Transverse colon (tissue), 4 donors: ENCODE measurements at regions not wholly inside any gene's neighbourhood (a gene's known extent, or its start where the extent isn't known, plus 50 kb on each side); places are given as distances from the start of the nearest gene placed in this dataset.

Experiments
- EP300 ChIP-seq: sonication (generic); formaldehyde crosslinking; IDR thresholded peaks from one replicate; pipeline ENCODE4 v1.6.1; 2017; ENCODE audit warnings: antibody characterized with exemption, low read depth
- POLR2A ChIP-seq: fragments of 450-650 bp; IDR thresholded peaks from one replicate; pipeline ENCODE4 v1.6.1; 2016; ENCODE audit warnings: antibody characterized with exemption, mild to moderate bottlenecking, moderate library complexity
- POLR2AphosphoS5 ChIP-seq, 3 donors: sonication (generic); formaldehyde crosslinking; IDR thresholded peaks; one replicate each; pipeline ENCODE4 v1.6.1; 2016; ENCODE audit warnings: antibody characterized with exemption in 3 of 3
- TF ChIP-seq, protein P1 (sequence below), 5 experiments: fragments of 200-600 bp in 3 of 5; fragments of 450-650 bp in 2 of 5; sonication (generic) in 3 of 5; IDR thresholded peaks; 1 replicate in 2 of 5; 2 replicates in 3 of 5; pipeline ENCODE4 v1.5.1; 2016 to 2017; ENCODE audit warnings: antibody characterized with exemption in 5 of 5, inconsistent platforms in 3 of 5, mild to moderate bottlenecking in 2 of 5, moderate library complexity in 1 of 5

- TF ChIP-seq, protein P1, sequence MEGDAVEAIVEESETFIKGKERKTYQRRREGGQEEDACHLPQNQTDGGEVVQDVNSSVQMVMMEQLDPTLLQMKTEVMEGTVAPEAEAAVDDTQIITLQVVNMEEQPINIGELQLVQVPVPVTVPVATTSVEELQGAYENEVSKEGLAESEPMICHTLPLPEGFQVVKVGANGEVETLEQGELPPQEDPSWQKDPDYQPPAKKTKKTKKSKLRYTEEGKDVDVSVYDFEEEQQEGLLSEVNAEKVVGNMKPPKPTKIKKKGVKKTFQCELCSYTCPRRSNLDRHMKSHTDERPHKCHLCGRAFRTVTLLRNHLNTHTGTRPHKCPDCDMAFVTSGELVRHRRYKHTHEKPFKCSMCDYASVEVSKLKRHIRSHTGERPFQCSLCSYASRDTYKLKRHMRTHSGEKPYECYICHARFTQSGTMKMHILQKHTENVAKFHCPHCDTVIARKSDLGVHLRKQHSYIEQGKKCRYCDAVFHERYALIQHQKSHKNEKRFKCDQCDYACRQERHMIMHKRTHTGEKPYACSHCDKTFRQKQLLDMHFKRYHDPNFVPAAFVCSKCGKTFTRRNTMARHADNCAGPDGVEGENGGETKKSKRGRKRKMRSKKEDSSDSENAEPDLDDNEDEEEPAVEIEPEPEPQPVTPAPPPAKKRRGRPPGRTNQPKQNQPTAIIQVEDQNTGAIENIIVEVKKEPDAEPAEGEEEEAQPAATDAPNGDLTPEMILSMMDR (IDR thresholded peaks at IDR 0.05): no peak
- TF ChIP-seq POLR2A (no peak), EP300 (no peak), POLR2AphosphoS5 (IDR thresholded peaks at IDR 0.05) (no peak)
Measured at GRCh38 chr2:215692387-215693079, 256.7 kb upstream of the FN1 start.
